ENCODE measurements at regions not wholly inside any gene's neighbourhood (a gene's known extent, or its start where the extent isn't known, plus 50 kb on each side); places are given as distances from the start of the nearest gene placed in this dataset.

- TF ChIP-seq EP300 (IDR thresholded peaks at IDR 0.05), result no peak
- TF ChIP-seq, protein P1, sequence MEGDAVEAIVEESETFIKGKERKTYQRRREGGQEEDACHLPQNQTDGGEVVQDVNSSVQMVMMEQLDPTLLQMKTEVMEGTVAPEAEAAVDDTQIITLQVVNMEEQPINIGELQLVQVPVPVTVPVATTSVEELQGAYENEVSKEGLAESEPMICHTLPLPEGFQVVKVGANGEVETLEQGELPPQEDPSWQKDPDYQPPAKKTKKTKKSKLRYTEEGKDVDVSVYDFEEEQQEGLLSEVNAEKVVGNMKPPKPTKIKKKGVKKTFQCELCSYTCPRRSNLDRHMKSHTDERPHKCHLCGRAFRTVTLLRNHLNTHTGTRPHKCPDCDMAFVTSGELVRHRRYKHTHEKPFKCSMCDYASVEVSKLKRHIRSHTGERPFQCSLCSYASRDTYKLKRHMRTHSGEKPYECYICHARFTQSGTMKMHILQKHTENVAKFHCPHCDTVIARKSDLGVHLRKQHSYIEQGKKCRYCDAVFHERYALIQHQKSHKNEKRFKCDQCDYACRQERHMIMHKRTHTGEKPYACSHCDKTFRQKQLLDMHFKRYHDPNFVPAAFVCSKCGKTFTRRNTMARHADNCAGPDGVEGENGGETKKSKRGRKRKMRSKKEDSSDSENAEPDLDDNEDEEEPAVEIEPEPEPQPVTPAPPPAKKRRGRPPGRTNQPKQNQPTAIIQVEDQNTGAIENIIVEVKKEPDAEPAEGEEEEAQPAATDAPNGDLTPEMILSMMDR (IDR thresholded peaks at IDR 0.05), result no peak
- TF ChIP-seq POLR2AphosphoS5 (IDR thresholded peaks at IDR 0.05), result no peak
Observed at GRCh38 chr3:18992709-18993108, 155.6 kb upstream of the KCNH8 start.

Measured in suprapubic skin (tissue), 4 donors.